NCI-H69 (cell line): ENCODE measurements at regions not wholly inside any gene's neighbourhood (a gene's known extent, or its start where the extent isn't known, plus 50 kb on each side); places are given as distances from the start of the nearest gene placed in this dataset.

ENCODE experiments used
- DNase-seq: peaks from one replicate; lab custom pipeline; 2025; lab: John Stamatoyannopoulos, UW

- no peak for DNase-seq
These were observed 328.4 kb upstream of the RARB start for GRCh38 chr3:25099666-25100065.

GRCh38 chr3:25103391-25103790, 324.7 kb upstream of the RARB start:
- DNase-seq: peak; percentile 73

GRCh38 chr3:25107918-25108617, 320.0 kb upstream of the RARB start:
- no peak for DNase-seq

- DNase-seq: peak; percentile 80
These were observed 317.4 kb upstream of the RARB start for GRCh38 chr3:25110642-25111041.

GRCh38 chr3:25113891-25114290, 314.2 kb upstream of the RARB start:
- no peak for DNase-seq

GRCh38 chr3:25114532-25114931, 313.5 kb upstream of the RARB start:
- DNase-seq: no peak

GRCh38 chr3:25117005-25117593, 311.0 kb upstream of the RARB start:
- DNase-seq: no peak

GRCh38 chr3:25119682-25120081, 308.4 kb upstream of the RARB start:
- no peak for DNase-seq

GRCh38 chr3:25120665-25121064, 307.4 kb upstream of the RARB start:
- DNase-seq: peak; percentile 17

GRCh38 chr3:25125201-25125600, 302.9 kb upstream of the RARB start:
- DNase-seq: peak; percentile 5

- DNase-seq: no peak
These were observed 299.3 kb upstream of the RARB start for GRCh38 chr3:25128735-25129134.

GRCh38 chr3:25130724-25131520, 297.1 kb upstream of the RARB start:
- no peak for DNase-seq

GRCh38 chr3:25133588-25133987, 294.5 kb upstream of the RARB start:
- no peak for DNase-seq

- no peak for DNase-seq
These were observed 290.5 kb upstream of the RARB start for GRCh38 chr3:25137606-25138005.

- DNase-seq: no peak
These were observed 288.8 kb upstream of the RARB start for GRCh38 chr3:25139267-25139666.

- DNase-seq: peak; percentile 35
These were observed 285.3 kb upstream of the RARB start for GRCh38 chr3:25142609-25143355.

GRCh38 chr3:25143356-25144025, 284.6 kb upstream of the RARB start:
- DNase-seq: no peak

GRCh38 chr3:25144430-25144829, 283.6 kb upstream of the RARB start:
- peak; percentile 62 for DNase-seq

- DNase-seq: no peak
These were observed 282.9 kb upstream of the RARB start for GRCh38 chr3:25145176-25145575.

- peak; percentile 61 for DNase-seq
These were observed 277.9 kb upstream of the RARB start for GRCh38 chr3:25150199-25150598.

- DNase-seq: peak; percentile 73
These were observed 276.7 kb upstream of the RARB start for GRCh38 chr3:25151281-25151902.
